Endometrial microvascular endothelial cells (primary cell): ENCODE measurements at regions not wholly inside any gene's neighbourhood (a gene's known extent, or its start where the extent isn't known, plus 50 kb on each side); places are given as distances from the start of the nearest gene placed in this dataset.
"Not testable (repeated sequence)": the region's sequence is repeated elsewhere in the genome, so short reads cannot be mapped to it uniquely, and the experiment has no call there.

ENCODE experiments used
- in situ Hi-C: cut with HindIII; loops from 2 replicates; pipeline ENCODE4 v1.10.0; 2017; ENCODE audit warnings: low sequenced_read_pairs, low pct_unique_long_range_greater_than_20kb; ENCODE audit errors: inconsistent ontology term

- in situ Hi-C loops, result not testable (repeated sequence)
These were observed 61.2 kb upstream of the ZNF322 start for GRCh38 chr6:26720663-26721218.

- in situ Hi-C loops, result not testable (repeated sequence)
These were observed 70.6 kb upstream of the ZNF322 start for GRCh38 chr6:26730019-26730766.

GRCh38 chr6:26734776-26735472 is 75.4 kb upstream of the ZNF322 start:
- in situ Hi-C loops, result not testable (repeated sequence)

- in situ Hi-C loops, result no loop called here
These were observed 80.3 kb upstream of the ZNF322 start for GRCh38 chr6:26739811-26740210.

GRCh38 chr6:26743157-26743821 is 83.7 kb upstream of the ZNF322 start:
- in situ Hi-C loops, result no loop called here

- in situ Hi-C loops, result no loop called here
These were observed 84.6 kb upstream of the ZNF322 start for GRCh38 chr6:26743941-26744699.

GRCh38 chr6:26744837-26745282 is 85.3 kb upstream of the ZNF322 start:
- in situ Hi-C loops, result not testable (repeated sequence)

GRCh38 chr6:26745964-26746363 is 86.4 kb upstream of the ZNF322 start:
- in situ Hi-C loops, result not testable (repeated sequence)

GRCh38 chr6:26749126-26749758 is 89.7 kb upstream of the ZNF322 start:
- in situ Hi-C loops, result not testable (repeated sequence)

- in situ Hi-C loops, result not testable (repeated sequence)
These were observed 90.2 kb upstream of the ZNF322 start for GRCh38 chr6:26749759-26750126.

- in situ Hi-C loops, result no loop called here
These were observed 94.7 kb upstream of the ZNF322 start for GRCh38 chr6:26754212-26754611.

GRCh38 chr6:26754801-26755200 is 95.3 kb upstream of the ZNF322 start:
- in situ Hi-C loops, result not testable (repeated sequence)

GRCh38 chr6:26756067-26756805 is 96.7 kb upstream of the ZNF322 start:
- in situ Hi-C loops, result not testable (repeated sequence)

- in situ Hi-C loops, result not testable (repeated sequence)
These were observed 106.8 kb upstream of the ZNF322 start for GRCh38 chr6:26766203-26766902.

- in situ Hi-C loops, result not testable (repeated sequence)
These were observed 111.6 kb upstream of the ZNF322 start for GRCh38 chr6:26770941-26771666.

GRCh38 chr6:26773414-26773813 is 113.9 kb upstream of the ZNF322 start:
- in situ Hi-C loops, result not testable (repeated sequence)

- in situ Hi-C loops, result not testable (repeated sequence)
These were observed 121.0 kb upstream of the ZNF322 start for GRCh38 chr6:26780563-26780962.
